HEK293 (cell line): ENCODE measurements at regions not wholly inside any gene's neighbourhood (a gene's known extent, or its start where the extent isn't known, plus 50 kb on each side); places are given as distances from the start of the nearest gene placed in this dataset.

ENCODE experiments used
- CTCF ChIA-PET: fragments of 350-600 bp; formaldehyde crosslinking; extraction: SDS; loops from one replicate; lab custom pipeline; 2021; ENCODE audit warnings: antibody characterized with exemption; lab: Yijun Ruan, JAX
- POLR2A ChIA-PET: fragments of 300-600 bp; formaldehyde crosslinking; extraction: SDS; loops from one replicate; lab custom pipeline; 2020; ENCODE audit warnings: antibody characterized with exemption, inconsistent platforms; lab: Yijun Ruan, JAX
- H3K27ac ChIP-seq: fragments of 200-500 bp; sonication (Bioruptor generic); 2 replicates; pipeline ENCODE4 v1.5.1; 2014; ENCODE audit warnings: low read depth, low read length, control low read depth, inconsistent platforms; ENCODE audit errors: extremely low read depth
- H3K36me3 ChIP-seq, 2 experiments: fragments of 200-500 bp in 1 of 2; sonication (Bioruptor generic) in 1 of 2; 1 replicate in 1 of 2; 2 replicates in 1 of 2; pipeline ENCODE4 v1.5.1; 2014 to 2017; ENCODE audit warnings: inconsistent platforms in 2 of 2, low read length in 2 of 2; ENCODE audit not compliant: control insufficient read depth in 2 of 2, insufficient read depth in 1 of 2
- H3K4me1 ChIP-seq: fragments of 200-500 bp; sonication (Bioruptor generic); 2 replicates; pipeline ENCODE4 v1.5.1; 2014; ENCODE audit warnings: mild to moderate bottlenecking, low read length, inconsistent platforms; ENCODE audit not compliant: control insufficient read depth, insufficient read depth
- H3K4me3 ChIP-seq: 2 replicates; pipeline ENCODE4 v1.5.1; 2011; ENCODE audit warnings: low read depth, mild to moderate bottlenecking, control low read depth, low read length, moderate library complexity
- H3K9me3 ChIP-seq: fragments of 200-500 bp; sonication (Bioruptor generic); 2 replicates; pipeline ENCODE4 v1.5.1; 2014; ENCODE audit warnings: low read depth, low read length, inconsistent platforms; ENCODE audit not compliant: control insufficient read depth, insufficient read depth
- GLIS1 ChIP-seq: fragments of 450-650 bp; formaldehyde crosslinking; IDR thresholded peaks from 2 replicates; pipeline ENCODE4 v1.5.1; 2016; ENCODE audit warnings: missing biosample characterization, missing genetic modification characterization
- KLF9 ChIP-seq: fragments of 450-650 bp; formaldehyde crosslinking; IDR thresholded peaks from 2 replicates; pipeline ENCODE4 v1.5.1; 2016; ENCODE audit warnings: missing biosample characterization, missing genetic modification characterization, low read depth
- SP3 ChIP-seq: fragments of 450-650 bp; formaldehyde crosslinking; IDR thresholded peaks from 2 replicates; pipeline ENCODE4 v1.5.1; 2016; ENCODE audit warnings: missing biosample characterization, missing genetic modification characterization
- ZFP37 ChIP-seq: fragments of 450-650 bp; formaldehyde crosslinking; IDR thresholded peaks from 2 replicates; pipeline ENCODE4 v1.5.1; 2016; ENCODE audit warnings: missing biosample characterization, missing genetic modification characterization
- ZIC2 ChIP-seq: fragments of 450-650 bp; formaldehyde crosslinking; IDR thresholded peaks from 2 replicates; pipeline ENCODE4 v1.5.1; 2016; ENCODE audit warnings: missing biosample characterization, missing genetic modification characterization
- ZNF112 ChIP-seq: fragments of 450-650 bp; formaldehyde crosslinking; IDR thresholded peaks from 2 replicates; pipeline ENCODE4 v1.5.0; 2017; ENCODE audit warnings: missing biosample characterization, missing genetic modification characterization
- ZNF26 ChIP-seq: fragments of 450-650 bp; formaldehyde crosslinking; IDR thresholded peaks from 2 replicates; pipeline ENCODE4 v1.5.1; 2016; ENCODE audit warnings: missing biosample characterization, missing genetic modification characterization
- ZNF48 ChIP-seq: fragments of 450-650 bp; formaldehyde crosslinking; IDR thresholded peaks from 2 replicates; pipeline ENCODE4 v1.5.1; 2016; ENCODE audit warnings: missing biosample characterization, missing genetic modification characterization
- ZNF530 ChIP-seq: fragments of 450-650 bp; formaldehyde crosslinking; IDR thresholded peaks from 2 replicates; pipeline ENCODE4 v1.5.1; 2016; ENCODE audit warnings: low read depth, missing biosample characterization, missing genetic modification characterization
- ZNF548 ChIP-seq: fragments of 450-650 bp; formaldehyde crosslinking; IDR thresholded peaks from 2 replicates; pipeline ENCODE4 v1.5.1; 2016; ENCODE audit warnings: missing biosample characterization, missing genetic modification characterization
- ZNF623 ChIP-seq: fragments of 450-650 bp; formaldehyde crosslinking; IDR thresholded peaks from 2 replicates; pipeline ENCODE4 v1.5.1; 2016; ENCODE audit warnings: missing biosample characterization, missing genetic modification characterization
- ZNF626 ChIP-seq: fragments of 450-650 bp; sonication (Bioruptor Pico); formaldehyde crosslinking; IDR thresholded peaks from 2 replicates; pipeline ENCODE4 v1.5.1; 2018; ENCODE audit warnings: missing biosample characterization, missing genetic modification characterization, inconsistent platforms
- ZNF639 ChIP-seq: fragments of 450-650 bp; formaldehyde crosslinking; IDR thresholded peaks from 2 replicates; pipeline ENCODE4 v1.5.1; 2016; ENCODE audit warnings: missing biosample characterization, missing genetic modification characterization
- ZNF658 ChIP-seq: fragments of 450-650 bp; formaldehyde crosslinking; IDR thresholded peaks from 2 replicates; pipeline ENCODE4; 2016; ENCODE audit warnings: missing biosample characterization, missing genetic modification characterization
- ZNF660 ChIP-seq: fragments of 450-650 bp; IDR thresholded peaks from 2 replicates; pipeline ENCODE4 v1.5.1; 2018; ENCODE audit warnings: missing biosample characterization, mild to moderate bottlenecking, missing genetic modification characterization
- ZNF747 ChIP-seq: fragments of 450-650 bp; formaldehyde crosslinking; IDR thresholded peaks from 2 replicates; pipeline ENCODE4 v1.5.1; 2016; ENCODE audit warnings: missing biosample characterization, missing genetic modification characterization
- ZNF777 ChIP-seq: fragments of 450-650 bp; formaldehyde crosslinking; IDR thresholded peaks from 2 replicates; pipeline ENCODE4 v1.5.1; 2017; ENCODE audit warnings: missing biosample characterization, missing genetic modification characterization, borderline replicate concordance
- TF ChIP-seq, protein P1 (sequence below): fragments of 450-650 bp; formaldehyde crosslinking; IDR thresholded peaks from 2 replicates; pipeline ENCODE4 v1.5.1; 2016; ENCODE audit warnings: missing biosample characterization, missing genetic modification characterization, borderline replicate concordance
- TF ChIP-seq, protein P2 (sequence below): fragments of 450-650 bp; formaldehyde crosslinking; IDR thresholded peaks from 2 replicates; pipeline ENCODE4 v1.5.1; 2016; ENCODE audit warnings: missing biosample characterization, missing genetic modification characterization, low read depth

GRCh38 chr4:181051931-181052330, 1191.3 kb upstream of the TENM3 start (continued):
- TF ChIP-seq, protein P1, sequence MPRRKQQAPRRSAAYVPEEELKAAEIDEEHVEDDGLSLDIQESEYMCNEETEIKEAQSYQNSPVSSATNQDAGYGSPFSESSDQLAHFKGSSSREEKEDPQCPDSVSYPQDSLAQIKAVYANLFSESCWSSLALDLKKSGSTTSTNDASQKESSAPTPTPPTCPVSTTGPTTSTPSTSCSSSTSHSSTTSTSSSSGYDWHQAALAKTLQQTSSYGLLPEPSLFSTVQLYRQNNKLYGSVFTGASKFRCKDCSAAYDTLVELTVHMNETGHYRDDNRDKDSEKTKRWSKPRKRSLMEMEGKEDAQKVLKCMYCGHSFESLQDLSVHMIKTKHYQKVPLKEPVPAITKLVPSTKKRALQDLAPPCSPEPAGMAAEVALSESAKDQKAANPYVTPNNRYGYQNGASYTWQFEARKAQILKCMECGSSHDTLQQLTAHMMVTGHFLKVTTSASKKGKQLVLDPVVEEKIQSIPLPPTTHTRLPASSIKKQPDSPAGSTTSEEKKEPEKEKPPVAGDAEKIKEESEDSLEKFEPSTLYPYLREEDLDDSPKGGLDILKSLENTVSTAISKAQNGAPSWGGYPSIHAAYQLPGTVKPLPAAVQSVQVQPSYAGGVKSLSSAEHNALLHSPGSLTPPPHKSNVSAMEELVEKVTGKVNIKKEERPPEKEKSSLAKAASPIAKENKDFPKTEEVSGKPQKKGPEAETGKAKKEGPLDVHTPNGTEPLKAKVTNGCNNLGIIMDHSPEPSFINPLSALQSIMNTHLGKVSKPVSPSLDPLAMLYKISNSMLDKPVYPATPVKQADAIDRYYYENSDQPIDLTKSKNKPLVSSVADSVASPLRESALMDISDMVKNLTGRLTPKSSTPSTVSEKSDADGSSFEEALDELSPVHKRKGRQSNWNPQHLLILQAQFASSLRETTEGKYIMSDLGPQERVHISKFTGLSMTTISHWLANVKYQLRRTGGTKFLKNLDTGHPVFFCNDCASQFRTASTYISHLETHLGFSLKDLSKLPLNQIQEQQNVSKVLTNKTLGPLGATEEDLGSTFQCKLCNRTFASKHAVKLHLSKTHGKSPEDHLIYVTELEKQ: no peak
- TF ChIP-seq ZNF747 (no peak), ZNF48 (tag by site-specific recombination) (no peak), ZNF658 (tag by site-specific recombination) (no peak), ZNF530 (tag by site-specific recombination) (no peak), ZFP37 (tag by site-specific recombination) (no peak)

DNA sequence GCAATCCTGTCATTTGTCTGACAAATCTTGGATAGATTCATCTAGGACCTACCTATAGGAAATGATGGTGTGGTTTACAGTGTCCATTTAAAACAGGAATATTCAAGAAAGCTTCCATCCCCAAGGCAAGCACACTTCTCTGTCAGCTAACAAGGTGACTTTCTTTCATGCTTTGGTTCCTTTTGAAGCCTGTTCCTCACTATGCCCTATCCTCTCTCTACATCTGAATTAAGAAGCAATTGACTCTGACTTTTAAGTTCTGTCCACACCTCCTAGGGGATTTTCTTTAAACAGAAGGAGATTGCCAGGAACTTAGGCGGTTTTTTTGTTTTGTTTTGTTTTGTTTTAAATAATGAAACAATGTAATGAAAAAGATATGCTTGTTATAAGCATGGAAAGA, 1181.4 kb upstream of the TENM3 start:
- no peak overlapping the region for H3K27ac ChIP-seq
- no peak overlapping the region for H3K4me3 ChIP-seq
- ChIA-PET CTCF (no interaction called here), POLR2A (no interaction called here)
- no peak for TF ChIP-seq ZNF777 (tag by site-specific recombination)
- no peak for TF ChIP-seq SP3 (tag by site-specific recombination)
- no peak for TF ChIP-seq ZNF112 (tag by site-specific recombination)
- TF ChIP-seq KLF9 (tag by site-specific recombination): no peak
- TF ChIP-seq ZNF626: no peak
- no peak for TF ChIP-seq ZNF660
- no peak for TF ChIP-seq ZNF639 (tag by site-specific recombination)
- no peak for TF ChIP-seq ZIC2
- TF ChIP-seq GLIS1: no peak
- TF ChIP-seq, protein P2, sequence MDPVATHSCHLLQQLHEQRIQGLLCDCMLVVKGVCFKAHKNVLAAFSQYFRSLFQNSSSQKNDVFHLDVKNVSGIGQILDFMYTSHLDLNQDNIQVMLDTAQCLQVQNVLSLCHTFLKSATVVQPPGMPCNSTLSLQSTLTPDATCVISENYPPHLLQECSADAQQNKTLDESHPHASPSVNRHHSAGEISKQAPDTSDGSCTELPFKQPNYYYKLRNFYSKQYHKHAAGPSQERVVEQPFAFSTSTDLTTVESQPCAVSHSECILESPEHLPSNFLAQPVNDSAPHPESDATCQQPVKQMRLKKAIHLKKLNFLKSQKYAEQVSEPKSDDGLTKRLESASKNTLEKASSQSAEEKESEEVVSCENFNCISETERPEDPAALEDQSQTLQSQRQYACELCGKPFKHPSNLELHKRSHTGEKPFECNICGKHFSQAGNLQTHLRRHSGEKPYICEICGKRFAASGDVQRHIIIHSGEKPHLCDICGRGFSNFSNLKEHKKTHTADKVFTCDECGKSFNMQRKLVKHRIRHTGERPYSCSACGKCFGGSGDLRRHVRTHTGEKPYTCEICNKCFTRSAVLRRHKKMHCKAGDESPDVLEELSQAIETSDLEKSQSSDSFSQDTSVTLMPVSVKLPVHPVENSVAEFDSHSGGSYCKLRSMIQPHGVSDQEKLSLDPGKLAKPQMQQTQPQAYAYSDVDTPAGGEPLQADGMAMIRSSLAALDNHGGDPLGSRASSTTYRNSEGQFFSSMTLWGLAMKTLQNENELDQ (tag by site-specific recombination): no peak
- TF ChIP-seq ZNF548 (tag by site-specific recombination): no peak
- no peak for TF ChIP-seq ZNF623 (tag by site-specific recombination)
- H3K36me3 ChIP-seq: no peaks in the 10 kb centered on the region
- no peaks in the 10 kb centered on the region for H3K9me3 ChIP-seq
- no peaks in the 10 kb centered on the region for H3K4me1 ChIP-seq

DNA sequence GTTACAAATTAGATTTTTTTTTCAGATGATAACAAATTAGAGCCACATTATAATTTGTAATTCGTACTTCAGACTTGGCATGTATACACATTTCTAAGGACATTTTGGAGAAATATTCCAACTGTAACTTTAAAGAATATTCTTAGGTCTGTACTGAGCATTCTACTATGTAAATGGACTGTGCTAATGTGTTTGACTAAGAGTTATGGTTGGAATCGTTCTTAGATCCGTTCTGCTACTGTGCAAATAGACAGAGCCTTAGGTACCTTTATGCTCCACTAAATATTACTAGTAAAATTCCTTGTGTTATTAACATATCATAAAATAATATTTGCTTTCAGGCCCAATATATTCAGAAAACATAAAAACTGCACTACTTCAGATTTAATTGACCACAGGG, 1180.0 kb upstream of the TENM3 start:
- no peak for TF ChIP-seq ZNF26 (tag by site-specific recombination)
- H3K4me1 ChIP-seq: no peaks in the 10 kb centered on the region
- H3K4me3 ChIP-seq: no peak overlapping the region
- H3K9me3 ChIP-seq: no peaks in the 10 kb centered on the region
- ChIA-PET POLR2A (no interaction called here), CTCF (no interaction called here)
- H3K36me3 ChIP-seq: no peaks in the 10 kb centered on the region
- H3K27ac ChIP-seq: no peak overlapping the region
